GM23338 (cell line): ENCODE measurements at regions not wholly inside any gene's neighbourhood (a gene's known extent, or its start where the extent isn't known, plus 50 kb on each side); places are given as distances from the start of the nearest gene placed in this dataset.

Source experiments
- ATAC-seq: fragments of 200-7000 bp; cut with Tn5 transposase; 3 replicates; pipeline ENCODE4 v1.9.1; 2020
- DNase-seq: peaks from one replicate; pipeline ENCODE4 v3.0.0-alpha.2; 2015; ENCODE audit warnings: low spot score
- H2AFZ ChIP-seq: fragments of 200-600 bp; sonication (generic); 2 replicates; pipeline ENCODE4 v1.8.0; 2016; ENCODE audit warnings: antibody characterized with exemption, mild to moderate bottlenecking, moderate library complexity
- H3F3A ChIP-seq: fragments of 200-600 bp; sonication (generic); replicated peaks from 2 replicates; pipeline ENCODE4 v1.8.0; 2017; ENCODE audit warnings: antibody characterized with exemption, mixed run types, low read depth
- H3K27ac ChIP-seq: fragments of 200-600 bp; sonication (generic); 2 replicates; pipeline ENCODE4 v1.6.1; 2016; ENCODE audit warnings: low read depth
- H3K27me3 ChIP-seq: fragments of 200-600 bp; sonication (generic); 2 replicates; pipeline ENCODE4 v1.8.0; 2016; ENCODE audit warnings: mild to moderate bottlenecking, mixed run types, moderate library complexity; ENCODE audit not compliant: insufficient read depth
- H3K36me3 ChIP-seq: fragments of 200-600 bp; sonication (generic); 2 replicates; pipeline ENCODE4 v1.8.0; 2016; ENCODE audit warnings: mild to moderate bottlenecking; ENCODE audit not compliant: insufficient read depth
- H3K4me1 ChIP-seq: fragments of 200-600 bp; sonication (generic); 2 replicates; pipeline ENCODE4 v1.8.0; 2016; ENCODE audit warnings: mild to moderate bottlenecking, moderate library complexity; ENCODE audit not compliant: insufficient read depth
- H3K4me2 ChIP-seq: fragments of 200-600 bp; sonication (generic); 2 replicates; pipeline ENCODE4 v1.7.1; 2017; ENCODE audit warnings: mixed run types
- H3K4me3 ChIP-seq: fragments of 200-600 bp; sonication (generic); 2 replicates; pipeline ENCODE4 v1.6.1; 2016; ENCODE audit warnings: mixed run types
- H3K79me2 ChIP-seq: fragments of 200-600 bp; sonication (generic); replicated peaks from 2 replicates; pipeline ENCODE4 v1.8.0; 2017; ENCODE audit warnings: mild to moderate bottlenecking; ENCODE audit not compliant: insufficient read depth
- H3K9me2 ChIP-seq: fragments of 200-600 bp; sonication (generic); 2 replicates; pipeline ENCODE4 v1.8.0; 2017; ENCODE audit not compliant: insufficient read depth
- H4K20me1 ChIP-seq: fragments of 200-600 bp; sonication (generic); replicated peaks from 2 replicates; pipeline ENCODE4 v1.8.0; 2017; ENCODE audit warnings: mild to moderate bottlenecking; ENCODE audit not compliant: insufficient read depth
- H3K27ac Mint-ChIP-seq: 2 replicates; pipeline ENCODE4 v1.8.0; 2020; ENCODE audit warnings: inconsistent platforms, mild to moderate bottlenecking, moderate library complexity, mixed read lengths
- H3K27me3 Mint-ChIP-seq: 3 replicates; pipeline ENCODE4 v1.8.0; 2022; ENCODE audit warnings: low read depth, mild to moderate bottlenecking, moderate library complexity, mixed read lengths, inconsistent platforms; ENCODE audit not compliant: insufficient read depth, poor library complexity
- H3K36me3 Mint-ChIP-seq: 3 replicates; pipeline ENCODE4 v1.8.0; 2021; ENCODE audit warnings: low read depth, mild to moderate bottlenecking, inconsistent platforms, moderate library complexity, mixed read lengths
- H3K4me1 Mint-ChIP-seq: 3 replicates; pipeline ENCODE4 v1.8.0; 2020; ENCODE audit warnings: mild to moderate bottlenecking, inconsistent platforms, mixed read lengths
- H3K4me3 Mint-ChIP-seq: 3 replicates; pipeline ENCODE4 v1.8.0; 2021; ENCODE audit warnings: moderate library complexity, mild to moderate bottlenecking, inconsistent platforms, mixed read lengths
- H3K9me3 Mint-ChIP-seq: 3 replicates; pipeline ENCODE4 v1.8.0; 2020; ENCODE audit warnings: moderate library complexity, mild to moderate bottlenecking, inconsistent platforms, mixed read lengths
- CREB1 ChIP-seq: fragments of 250-450 bp; sonication (Bioruptor Pico); IDR thresholded peaks from 2 replicates; pipeline ENCODE4 v1.5.0; 2020; ENCODE audit warnings: low read depth, mild to moderate bottlenecking, moderate library complexity
- CTCF ChIP-seq, 2 experiments: fragments of 200-600 bp in 1 of 2; sonication (generic) in 1 of 2; conservative IDR thresholded peaks; 2 replicates each; pipeline versions ENCODE4 v1.5.1 to v1.6.1; 2016 to 2017; ENCODE audit warnings: antibody characterized with exemption in 2 of 2, low read depth in 2 of 2, mild to moderate bottlenecking in 2 of 2, moderate library complexity in 1 of 2
- ETS1 ChIP-seq: IDR thresholded peaks from 2 replicates; pipeline ENCODE4 v1.6.1; 2016; ENCODE audit warnings: antibody characterized with exemption
- EZH2phosphoT487 ChIP-seq: fragments of 200-600 bp; sonication (generic); IDR thresholded peaks from one replicate; pipeline ENCODE4 v1.8.1; 2018; ENCODE audit warnings: antibody characterized with exemption; ENCODE audit not compliant: unreplicated experiment
- JUNB ChIP-seq: IDR thresholded peaks from one replicate; pipeline ENCODE4 v1.6.1; 2016; ENCODE audit warnings: antibody characterized with exemption; ENCODE audit not compliant: unreplicated experiment
- NANOG ChIP-seq: IDR thresholded peaks from 2 replicates; pipeline ENCODE4 v1.6.1; 2016; ENCODE audit warnings: antibody characterized with exemption, borderline replicate concordance
- POLR2AphosphoS5 ChIP-seq: IDR thresholded peaks from 2 replicates; pipeline ENCODE4 v1.6.1; 2016; ENCODE audit warnings: antibody characterized with exemption, low read depth
- REST ChIP-seq: IDR thresholded peaks from one replicate; pipeline ENCODE4 v1.6.1; 2018; ENCODE audit warnings: antibody characterized with exemption; ENCODE audit not compliant: unreplicated experiment
- STAT1 ChIP-seq: IDR thresholded peaks from one replicate; pipeline ENCODE4 v1.6.1; 2016; ENCODE audit warnings: antibody characterized with exemption; ENCODE audit not compliant: unreplicated experiment
- ZNF331 ChIP-seq: fragments of 250-450 bp; sonication (Bioruptor Pico); IDR thresholded peaks from 2 replicates; pipeline ENCODE4 v1.5.0; 2020; ENCODE audit warnings: low read depth, mild to moderate bottlenecking, moderate library complexity

GRCh38 chr14:22338917-22339715, 249.9 kb downstream of the DAD1 start:
- ATAC-seq (no peak), DNase-seq (no peak)
- Mint-ChIP-seq H3K27me3 (peaks cover 3% of the 10 kb centered on the region), H3K36me3 (peaks cover 9% of the 10 kb centered on the region; the same call in 2 of the 3 replicates), H3K27ac (no peak overlapping the region), H3K9me3 (peaks cover 15% of the 10 kb centered on the region), H3K4me1 (peaks cover 10% of the 10 kb centered on the region), H3K4me3 (no peak overlapping the region)
- H3K4me2 ChIP-seq: no peak overlapping the region
- no peaks in the 10 kb centered on the region for H3K36me3 ChIP-seq
- no peaks in the 10 kb centered on the region for H4K20me1 ChIP-seq
- H3K27ac ChIP-seq: no peak overlapping the region
- TF ChIP-seq ETS1 (no peak), NANOG (no peak), CREB1 (CRISPR knock-in tag) (no peak), REST (no peak)
- no peak overlapping the region; the same call in 1 of the 2 replicates for H2AFZ ChIP-seq
- H3F3A ChIP-seq: no peaks in the 10 kb centered on the region
- H3K79me2 ChIP-seq: no peaks in the 10 kb centered on the region
- peaks cover 6% of the 10 kb centered on the region for H3K4me1 ChIP-seq
- H3K9me2 ChIP-seq: peaks cover 4% of the 10 kb centered on the region; the same call in 1 of the 2 replicates
- no peaks in the 10 kb centered on the region for H3K27me3 ChIP-seq
- no peak overlapping the region for H3K4me3 ChIP-seq

GRCh38 chr14:22338381-22338780, 250.6 kb downstream of the DAD1 start:
- peaks cover 4% of the 10 kb centered on the region; the same call in 1 of the 2 replicates for H3K9me2 ChIP-seq
- H3K4me1 Mint-ChIP-seq: peaks cover 15% of the 10 kb centered on the region
- no peak overlapping the region for H3K4me3 Mint-ChIP-seq
- H3K36me3 ChIP-seq: no peaks in the 10 kb centered on the region
- ATAC-seq (no peak), DNase-seq (no peak)
- H3K9me3 Mint-ChIP-seq: peaks cover 8% of the 10 kb centered on the region
- peaks cover 2% of the 10 kb centered on the region; the same call in 1 of the 3 replicates for H3K36me3 Mint-ChIP-seq
- no peak overlapping the region for H3K27ac ChIP-seq
- no peak overlapping the region for H3K4me3 ChIP-seq
- no peaks in the 10 kb centered on the region for H3K27me3 ChIP-seq
- no peak overlapping the region for H3K4me2 ChIP-seq
- H3K27ac Mint-ChIP-seq: no peak overlapping the region
- H3K27me3 Mint-ChIP-seq: peaks cover 3% of the 10 kb centered on the region
- no peaks in the 10 kb centered on the region for H3F3A ChIP-seq
- H3K79me2 ChIP-seq: no peaks in the 10 kb centered on the region
- H3K4me1 ChIP-seq: peaks cover 13% of the 10 kb centered on the region
- H4K20me1 ChIP-seq: no peaks in the 10 kb centered on the region
- H2AFZ ChIP-seq: no peak overlapping the region
- TF ChIP-seq ETS1 (no peak), POLR2AphosphoS5 (no peak), CREB1 (CRISPR knock-in tag) (no peak), CTCF (conservative IDR thresholded peaks at IDR 0.05; ENCODE audit: low read depth in 2 of 2) (no peak), EZH2phosphoT487 (no peak), NANOG (no peak), STAT1 (no peak), JUNB (no peak), ZNF331 (CRISPR knock-in tag) (no peak)
